ENCODE measurements at regions not wholly inside any gene's neighbourhood (a gene's known extent, or its start where the extent isn't known, plus 50 kb on each side); places are given as distances from the start of the nearest gene placed in this dataset.
"Not testable (repeated sequence)": the region's sequence is repeated elsewhere in the genome, so short reads cannot be mapped to it uniquely, and the experiment has no call there.

GRCh38 chr3:20395692-20396091 is 209.7 kb upstream of the SGO1 start:
- DNase-seq (ENCODE audit: low spot score) = no peak

- no peak for DNase-seq (ENCODE audit: low spot score)
These were observed 208.2 kb upstream of the SGO1 start for GRCh38 chr3:20394243-20394642.

- no peak for DNase-seq (ENCODE audit: low spot score)
These were observed 205.6 kb upstream of the SGO1 start for GRCh38 chr3:20391644-20392043.

DNA sequence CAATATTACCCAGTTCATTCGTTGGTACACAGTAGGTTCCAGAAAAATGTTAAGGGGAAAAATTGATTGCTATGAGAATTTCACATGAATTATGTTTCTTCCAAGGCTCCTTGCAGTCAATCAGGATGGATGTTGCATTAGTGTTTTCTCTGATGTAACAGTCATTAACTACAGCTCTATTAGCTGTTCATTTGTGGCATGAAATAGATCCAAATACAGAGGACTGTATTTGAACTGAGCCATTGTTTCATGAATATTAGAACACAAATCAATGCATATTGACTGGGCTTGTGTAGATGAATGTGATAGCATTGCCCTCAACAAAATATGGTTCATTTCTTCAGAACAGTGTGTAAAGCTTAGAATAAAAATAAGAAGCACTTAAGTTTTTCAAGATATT is 203.0 kb upstream of the SGO1 start:
- no peak for DNase-seq (ENCODE audit: low spot score)

GRCh38 chr3:20380295-20380694 is 194.3 kb upstream of the SGO1 start:
- DNase-seq (ENCODE audit: low spot score) = no peak

DNA sequence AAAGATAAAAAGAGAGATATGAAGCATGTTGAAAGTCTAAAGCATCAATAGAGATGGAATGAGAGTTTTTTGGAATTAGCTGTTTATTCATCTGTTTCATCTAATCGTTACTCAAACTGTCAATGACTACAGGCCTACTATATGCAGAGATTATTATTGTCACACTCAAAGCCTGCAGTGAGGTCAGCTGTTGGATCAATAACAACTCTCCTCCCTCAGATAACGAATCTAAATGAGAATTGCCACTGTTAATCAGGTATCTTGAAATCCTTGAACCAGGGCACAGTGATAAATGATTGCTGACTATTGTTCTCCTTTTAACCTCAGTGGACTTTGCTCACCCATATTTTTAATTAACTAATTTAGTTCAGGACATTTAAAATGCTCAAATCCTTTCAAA is 192.3 kb upstream of the SGO1 start:
- DNase-seq (ENCODE audit: low spot score) = no peak

GRCh38 chr3:20376665-20377217 is 190.7 kb upstream of the SGO1 start:
- DNase-seq (ENCODE audit: low spot score) = no peak

GRCh38 chr3:20375302-20375701 is 189.3 kb upstream of the SGO1 start:
- no peak for DNase-seq (ENCODE audit: low spot score)

DNA sequence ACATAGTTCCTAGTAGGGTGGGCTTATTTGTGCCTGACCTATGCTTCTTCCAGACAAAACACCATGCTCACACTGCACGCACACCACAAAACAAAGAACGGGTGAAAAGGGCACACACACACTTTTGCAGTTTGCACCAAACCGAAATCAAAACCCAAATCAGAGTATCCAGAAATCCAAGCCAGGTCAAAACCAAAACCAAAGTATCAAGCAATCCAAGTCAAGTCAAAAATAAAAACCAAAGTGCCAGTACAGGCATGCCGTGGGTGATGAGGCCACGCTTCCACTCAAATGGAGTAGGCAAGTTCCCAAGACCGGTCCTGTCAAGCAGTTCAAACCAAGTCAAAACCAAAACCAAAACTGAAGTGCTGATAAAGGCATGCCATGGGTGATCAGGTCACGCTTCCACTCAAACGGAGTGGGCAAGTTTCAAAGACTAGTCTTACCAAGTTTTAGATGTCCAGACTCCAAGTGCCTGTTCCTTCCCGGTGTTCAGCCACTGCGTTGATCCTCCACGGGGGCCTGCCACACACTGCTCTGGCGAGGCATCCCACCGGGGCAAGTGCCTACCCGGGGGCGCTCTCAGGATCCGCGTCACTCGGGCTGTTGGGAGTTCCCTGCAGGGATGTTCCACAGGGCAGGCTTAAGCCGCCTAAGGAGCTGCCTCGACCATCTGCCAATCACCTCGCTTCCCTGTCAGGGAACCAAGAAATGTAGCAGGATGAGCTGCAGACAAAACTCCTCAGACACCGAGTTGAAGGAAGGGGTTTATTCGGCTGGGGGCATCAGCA is 184.5 kb upstream of the SGO1 start:
- DNase-seq (ENCODE audit: low spot score) = not testable (repeated sequence)

- no peak for DNase-seq (ENCODE audit: low spot score)
These were observed 175.0 kb upstream of the SGO1 start for GRCh38 chr3:20361000-20361399.

DNA sequence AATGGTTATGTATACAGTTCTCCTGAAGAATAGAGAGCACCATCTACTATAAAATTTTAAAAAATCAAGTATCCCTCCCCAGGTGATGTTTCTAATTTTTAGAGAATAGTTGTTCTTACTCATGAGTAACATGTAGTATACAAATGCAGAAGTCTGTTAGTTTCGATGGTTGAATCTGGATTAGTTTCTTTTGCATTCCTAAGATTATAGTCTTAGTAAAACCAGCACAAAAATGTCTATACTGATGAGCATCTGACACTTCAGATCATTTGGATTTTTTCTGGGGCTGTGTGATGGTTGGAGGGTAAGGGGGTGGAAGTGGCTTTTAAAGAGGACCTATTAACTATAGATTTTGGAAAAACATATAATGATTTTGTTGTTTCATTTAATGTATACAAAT is 167.3 kb upstream of the SGO1 start:
- DNase-seq (ENCODE audit: low spot score) = no peak

GRCh38 chr3:20352546-20353179 is 166.7 kb upstream of the SGO1 start:
- peak; percentile 10 for DNase-seq (ENCODE audit: low spot score)

- no peak for DNase-seq (ENCODE audit: low spot score)
These were observed 164.4 kb upstream of the SGO1 start for GRCh38 chr3:20350449-20350848.

GRCh38 chr3:20346916-20347315 is 160.9 kb upstream of the SGO1 start:
- no peak for DNase-seq (ENCODE audit: low spot score)

DNA sequence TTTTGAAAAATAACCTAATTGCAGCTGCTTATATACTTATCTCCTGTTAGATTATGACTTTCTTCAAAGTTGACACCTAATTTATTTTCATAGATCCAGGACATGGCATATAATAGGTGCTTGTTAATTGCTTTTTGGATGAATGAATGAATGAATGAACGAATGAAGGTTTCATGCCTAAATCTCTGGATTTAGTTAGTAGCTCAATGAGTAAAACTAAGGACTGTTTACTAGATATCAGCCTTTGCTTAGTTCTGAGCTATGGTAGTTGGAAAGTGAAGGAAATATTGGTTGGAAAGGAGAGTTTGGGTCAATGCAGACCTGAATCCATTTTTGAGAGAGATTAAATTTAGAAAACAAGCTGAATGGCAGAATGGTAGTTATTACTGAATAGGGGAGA is 160.4 kb upstream of the SGO1 start:
- no peak for DNase-seq (ENCODE audit: low spot score)

GRCh38 chr3:20344400-20344959 is 158.5 kb upstream of the SGO1 start:
- no peak for DNase-seq (ENCODE audit: low spot score)

DNA sequence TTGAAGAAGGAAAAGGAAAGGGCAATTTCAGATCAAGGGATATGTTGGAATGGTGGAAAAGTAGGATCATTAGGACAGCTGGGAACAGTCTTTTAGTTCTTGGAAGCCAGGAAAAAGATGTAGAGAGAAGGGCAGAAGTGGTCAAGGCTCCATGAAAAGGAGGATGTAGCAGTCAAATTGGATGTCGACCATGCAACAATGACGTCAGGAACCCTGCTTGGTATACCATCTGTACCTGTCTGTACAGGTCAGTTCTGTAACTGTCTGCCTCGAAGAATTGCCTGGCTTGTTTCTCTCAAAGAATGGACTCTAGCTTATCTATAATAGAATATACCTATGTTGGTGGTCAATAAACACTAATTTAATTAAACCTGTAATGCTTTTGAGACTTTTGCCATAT is 157.8 kb upstream of the SGO1 start:
- no peak for DNase-seq (ENCODE audit: low spot score)

DNA sequence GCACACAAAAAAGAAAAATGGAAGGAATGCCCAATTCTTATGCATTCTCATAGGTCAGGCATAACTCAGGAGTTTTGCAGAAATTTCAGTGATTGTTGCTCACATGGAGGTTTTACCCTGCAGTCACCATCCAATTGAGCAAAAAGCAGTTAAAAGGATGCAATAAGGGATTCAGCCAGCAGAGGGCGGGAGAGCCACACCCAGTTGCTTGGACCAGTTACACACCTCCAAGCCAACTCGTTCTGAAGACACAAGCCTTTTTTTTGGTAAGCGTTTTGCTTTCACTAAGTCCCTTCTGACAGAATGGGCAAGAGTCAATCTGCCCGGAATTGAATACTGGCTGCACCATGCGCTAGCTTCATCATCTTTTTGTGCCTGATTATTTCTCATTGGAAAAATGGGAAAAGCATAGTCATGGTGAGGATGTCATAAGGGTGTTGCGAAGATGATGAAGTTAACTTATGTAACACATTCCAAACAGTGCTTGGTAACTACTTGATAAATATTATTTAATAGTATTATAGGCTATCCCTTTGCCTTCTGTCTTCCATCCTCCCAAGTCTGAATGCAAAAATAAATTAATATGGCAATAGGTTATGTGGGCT is 154.4 kb upstream of the SGO1 start:
- DNase-seq (ENCODE audit: low spot score) = peak; percentile 73

- DNase-seq (ENCODE audit: low spot score) = no peak
These were observed 150.6 kb upstream of the SGO1 start for GRCh38 chr3:20336572-20336971.

DNA sequence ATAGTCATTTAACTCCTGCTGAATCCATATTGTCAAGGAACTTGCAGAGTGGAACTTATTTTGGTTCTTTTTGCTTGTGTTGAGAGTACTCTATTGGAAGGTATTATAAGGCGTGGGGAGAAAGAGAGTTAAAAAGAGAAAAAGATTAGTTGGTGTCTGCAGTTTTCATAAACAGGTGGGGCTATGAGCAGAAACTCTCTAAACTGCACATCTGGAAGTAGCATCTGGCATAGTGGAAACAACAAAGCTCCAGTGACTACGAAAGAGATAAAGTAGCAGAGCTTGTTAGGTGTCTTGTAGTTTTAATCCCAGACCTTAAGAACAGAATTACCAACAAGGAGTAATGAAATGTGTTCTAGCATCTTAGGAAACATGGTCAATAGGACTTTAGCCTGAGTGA is 148.8 kb upstream of the SGO1 start:
- DNase-seq (ENCODE audit: low spot score) = no peak

- no peak for DNase-seq (ENCODE audit: low spot score)
These were observed 141.9 kb upstream of the SGO1 start for GRCh38 chr3:20327889-20328288.

DNA sequence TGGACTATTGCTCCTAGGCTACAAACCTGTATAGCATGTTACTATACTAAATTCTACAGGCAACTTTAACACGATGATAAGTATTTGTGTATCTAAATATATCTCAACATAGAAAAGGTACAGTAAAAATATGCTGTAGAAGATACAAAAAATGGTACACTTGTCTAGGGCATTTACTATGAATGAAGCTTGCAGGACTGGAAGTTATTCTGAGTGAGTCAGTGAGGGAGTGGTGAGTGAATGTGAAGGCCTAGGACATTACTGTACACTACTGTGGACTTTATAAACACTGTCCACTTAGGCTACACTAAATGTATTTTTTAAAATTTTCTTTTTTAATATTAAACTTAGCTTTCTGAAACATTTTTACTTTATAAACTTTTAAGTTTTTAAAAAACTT is 140.5 kb upstream of the SGO1 start:
- DNase-seq (ENCODE audit: low spot score) = no peak

GRCh38 chr3:20325563-20325962 is 139.6 kb upstream of the SGO1 start:
- DNase-seq (ENCODE audit: low spot score) = no peak

All from AG08395 (cell line).